OCI-M1 (cell line): ENCODE measurements at regions not wholly inside any gene's neighbourhood (a gene's known extent, or its start where the extent isn't known, plus 50 kb on each side); places are given as distances from the start of the nearest gene placed in this dataset.
"Not testable (repeated sequence)": the region's sequence is repeated elsewhere in the genome, so short reads cannot be mapped to it uniquely, and the experiment has no call there.

Source experiments
- DNase-seq: peaks from one replicate; lab custom pipeline; 2025; lab: John Stamatoyannopoulos, UW

DNA sequence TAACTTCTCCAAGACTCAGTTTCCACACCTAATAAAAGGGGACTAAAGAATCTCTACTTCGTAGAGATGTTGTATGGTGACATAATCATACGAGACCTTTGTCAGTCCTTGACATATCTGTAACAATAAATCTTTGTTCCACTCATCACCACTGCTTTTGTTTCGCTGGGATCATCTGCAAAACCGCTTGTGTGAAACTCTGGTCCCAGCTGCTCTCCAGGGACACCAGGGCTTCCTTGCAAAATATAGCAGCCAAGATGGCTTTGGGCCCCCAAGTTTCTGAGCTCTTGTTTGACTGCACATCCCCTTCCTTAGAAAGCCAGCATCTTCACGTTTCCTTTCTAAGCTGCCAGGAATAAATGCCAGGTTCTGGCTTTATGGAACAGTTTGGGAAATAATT, 110.5 kb upstream of the RRN3 start:
- not testable (repeated sequence) for DNase-seq

DNA sequence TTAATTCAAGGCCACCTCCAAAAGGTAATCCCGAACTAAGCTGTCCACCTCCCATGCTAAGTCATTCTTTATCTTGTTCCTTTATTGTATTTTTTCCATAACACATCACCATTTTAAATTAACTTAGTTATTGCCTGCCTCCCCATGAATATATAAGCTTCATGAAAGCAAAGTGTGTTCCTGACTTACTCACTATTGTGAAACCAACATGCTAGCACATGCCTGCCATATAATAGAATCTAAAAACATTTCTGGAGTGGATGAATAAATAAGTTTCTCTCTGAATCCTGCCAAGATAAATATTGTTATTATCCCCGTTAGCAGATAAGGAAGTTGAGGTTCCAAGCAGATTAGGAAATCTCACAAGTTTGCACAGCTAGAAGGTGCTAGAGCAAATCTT, 98.7 kb upstream of the RRN3 start:
- not testable (repeated sequence) for DNase-seq

DNA sequence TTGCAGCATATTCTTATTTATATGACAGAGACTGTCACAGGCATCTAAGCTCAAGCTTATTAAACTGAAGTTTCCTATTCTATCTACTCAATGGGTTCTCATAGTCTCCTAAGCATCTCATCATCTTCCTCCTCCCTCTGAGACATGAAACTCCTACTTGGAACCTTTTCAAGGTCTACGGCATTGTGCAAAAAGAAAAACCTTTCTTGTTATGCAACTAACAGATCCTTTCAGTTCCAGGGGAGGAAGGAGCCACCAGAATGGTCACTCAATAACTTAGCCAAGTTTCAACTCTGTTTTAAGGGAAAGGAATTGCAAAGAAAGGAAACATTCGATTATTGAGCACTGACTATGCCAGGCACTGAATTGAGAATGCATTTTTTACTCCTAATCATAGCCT, 98.1 kb upstream of the RRN3 start:
- not testable (repeated sequence) for DNase-seq

DNA sequence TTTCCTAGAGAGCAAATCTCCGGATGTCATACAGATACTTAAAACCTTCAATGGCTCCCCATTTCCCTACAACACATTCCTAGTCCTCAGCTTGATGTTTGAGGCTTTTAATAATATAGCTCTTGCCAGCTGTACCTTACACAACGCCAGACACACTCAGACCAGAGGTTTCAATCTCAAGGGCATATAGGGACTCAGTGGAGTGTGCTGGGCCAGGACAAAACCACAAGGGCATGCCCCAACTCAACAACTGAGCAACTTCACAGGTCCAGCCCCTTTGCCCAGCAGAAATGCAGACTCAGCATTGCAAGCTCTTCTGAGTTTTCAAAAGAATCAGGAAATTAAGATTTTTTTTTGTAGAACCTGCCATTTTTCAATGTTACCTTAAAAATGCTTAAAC, 95.4 kb upstream of the RRN3 start:
- DNase-seq = not testable (repeated sequence)
